DND-41 (cell line): ENCODE measurements at regions not wholly inside any gene's neighbourhood (a gene's known extent, or its start where the extent isn't known, plus 50 kb on each side); places are given as distances from the start of the nearest gene placed in this dataset.

Experiments
- ATAC-seq: fragments of 200-7000 bp; cut with Tn5 transposase; 3 replicates; pipeline ENCODE4 v1.9.1; 2021; ENCODE audit warnings: low read depth; ENCODE audit not compliant: insufficient read depth
- DNase-seq: peaks from one replicate; pipeline ENCODE4 v3.0.0-alpha.2; 2020
- H2AFZ ChIP-seq: 2 replicates; pipeline ENCODE4 v1.6.0; 2012; ENCODE audit warnings: low read depth, low read length
- H3K27ac ChIP-seq: 2 replicates; pipeline ENCODE4 v1.5.1; 2012; ENCODE audit warnings: low read length, inconsistent platforms
- H3K27me3 ChIP-seq: fragments of 200-600 bp; sonication (generic); 2 replicates; pipeline ENCODE4 v1.6.0; 2012; ENCODE audit warnings: low read length, mild to moderate bottlenecking, inconsistent platforms; ENCODE audit not compliant: insufficient read depth, poor library complexity
- H3K36me3 ChIP-seq: 2 replicates; pipeline ENCODE4 v1.5.1; 2012; ENCODE audit warnings: low read length, inconsistent platforms; ENCODE audit not compliant: insufficient read depth
- H3K4me1 ChIP-seq: 2 replicates; pipeline ENCODE4 v1.5.1; 2012; ENCODE audit warnings: mild to moderate bottlenecking, low read length; ENCODE audit not compliant: insufficient read depth
- H3K4me2 ChIP-seq: 2 replicates; pipeline ENCODE4 v1.6.0; 2012; ENCODE audit warnings: mild to moderate bottlenecking, moderate library complexity, low read length, inconsistent platforms; ENCODE audit not compliant: insufficient read depth
- H3K4me3 ChIP-seq, 2 experiments: fragments of 200-600 bp in 1 of 2; shearing (Covaris generic) in 1 of 2; 2 replicates each; pipeline ENCODE4 v1.5.1; 2012 to 2016; ENCODE audit warnings: inconsistent platforms in 2 of 2, low read length in 2 of 2, mild to moderate bottlenecking in 2 of 2, low read depth in 1 of 2, moderate library complexity in 1 of 2
- H3K79me2 ChIP-seq: 2 replicates; pipeline ENCODE4 v1.6.0; 2012; ENCODE audit warnings: low read length, inconsistent platforms; ENCODE audit not compliant: insufficient read depth
- H3K9ac ChIP-seq: 2 replicates; pipeline ENCODE4 v1.6.0; 2012; ENCODE audit warnings: low read depth, mild to moderate bottlenecking, inconsistent platforms, low read length, moderate library complexity
- H3K9me3 ChIP-seq: 2 replicates; pipeline ENCODE4 v1.5.1; 2012; ENCODE audit warnings: low read length, moderate library complexity, mild to moderate bottlenecking, inconsistent platforms; ENCODE audit not compliant: insufficient read depth, severe bottlenecking
- H4K20me1 ChIP-seq: 2 replicates; pipeline ENCODE4 v1.6.0; 2012; ENCODE audit warnings: low read length; ENCODE audit not compliant: insufficient read depth
- EZH2 ChIP-seq: IDR thresholded peaks from 3 replicates; pipeline ENCODE4 v1.6.1; 2012; ENCODE audit warnings: borderline replicate concordance, low read depth, mild to moderate bottlenecking, moderate library complexity, low read length, inconsistent platforms; ENCODE audit not compliant: severe bottlenecking
- TF ChIP-seq, protein P1 (sequence below): IDR thresholded peaks from 2 replicates; pipeline ENCODE4 v1.5.1; 2012; ENCODE audit warnings: borderline replicate concordance, low read length, moderate library complexity, mild to moderate bottlenecking; ENCODE audit not compliant: poor library complexity, severe bottlenecking; ENCODE audit errors: extremely low read depth

GRCh38 chr3:33949074-33949473 lies 150.6 kb downstream of the PDCD6IP start:
- no peaks in the 10 kb centered on the region for H3K9me3 ChIP-seq
- no peak overlapping the region for H3K4me2 ChIP-seq
- no peaks in the 10 kb centered on the region for H4K20me1 ChIP-seq
- TF ChIP-seq EZH2, result no peak
- TF ChIP-seq, protein P1, sequence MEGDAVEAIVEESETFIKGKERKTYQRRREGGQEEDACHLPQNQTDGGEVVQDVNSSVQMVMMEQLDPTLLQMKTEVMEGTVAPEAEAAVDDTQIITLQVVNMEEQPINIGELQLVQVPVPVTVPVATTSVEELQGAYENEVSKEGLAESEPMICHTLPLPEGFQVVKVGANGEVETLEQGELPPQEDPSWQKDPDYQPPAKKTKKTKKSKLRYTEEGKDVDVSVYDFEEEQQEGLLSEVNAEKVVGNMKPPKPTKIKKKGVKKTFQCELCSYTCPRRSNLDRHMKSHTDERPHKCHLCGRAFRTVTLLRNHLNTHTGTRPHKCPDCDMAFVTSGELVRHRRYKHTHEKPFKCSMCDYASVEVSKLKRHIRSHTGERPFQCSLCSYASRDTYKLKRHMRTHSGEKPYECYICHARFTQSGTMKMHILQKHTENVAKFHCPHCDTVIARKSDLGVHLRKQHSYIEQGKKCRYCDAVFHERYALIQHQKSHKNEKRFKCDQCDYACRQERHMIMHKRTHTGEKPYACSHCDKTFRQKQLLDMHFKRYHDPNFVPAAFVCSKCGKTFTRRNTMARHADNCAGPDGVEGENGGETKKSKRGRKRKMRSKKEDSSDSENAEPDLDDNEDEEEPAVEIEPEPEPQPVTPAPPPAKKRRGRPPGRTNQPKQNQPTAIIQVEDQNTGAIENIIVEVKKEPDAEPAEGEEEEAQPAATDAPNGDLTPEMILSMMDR, result no peak
- H3K9ac ChIP-seq, result no peak overlapping the region
- no peaks in the 10 kb centered on the region for H3K36me3 ChIP-seq
- no peaks in the 10 kb centered on the region for H3K27me3 ChIP-seq
- DNase-seq (no peak), ATAC-seq (no peak)
- no peak overlapping the region for H3K27ac ChIP-seq
- no peak overlapping the region for H3K4me3 ChIP-seq
- no peak overlapping the region for H2AFZ ChIP-seq
- H3K79me2 ChIP-seq, result no peaks in the 10 kb centered on the region
- no peaks in the 10 kb centered on the region for H3K4me1 ChIP-seq

GRCh38 chr3:33954956-33955355 lies 156.5 kb downstream of the PDCD6IP start:
- no peaks in the 10 kb centered on the region for H3K4me1 ChIP-seq
- no peak overlapping the region for H3K4me2 ChIP-seq
- no peak overlapping the region for H3K27ac ChIP-seq
- no peak overlapping the region for H2AFZ ChIP-seq
- H3K4me3 ChIP-seq, result no peak overlapping the region
- no peaks in the 10 kb centered on the region for H3K9me3 ChIP-seq
- H3K79me2 ChIP-seq, result no peaks in the 10 kb centered on the region
- TF ChIP-seq EZH2, result no peak
- TF ChIP-seq, protein P1, result no peak
- H4K20me1 ChIP-seq, result no peaks in the 10 kb centered on the region
- no peak for ATAC-seq
- DNase-seq, result no peak
- no peaks in the 10 kb centered on the region for H3K27me3 ChIP-seq
- H3K36me3 ChIP-seq, result no peaks in the 10 kb centered on the region
- no peak overlapping the region for H3K9ac ChIP-seq

DNA sequence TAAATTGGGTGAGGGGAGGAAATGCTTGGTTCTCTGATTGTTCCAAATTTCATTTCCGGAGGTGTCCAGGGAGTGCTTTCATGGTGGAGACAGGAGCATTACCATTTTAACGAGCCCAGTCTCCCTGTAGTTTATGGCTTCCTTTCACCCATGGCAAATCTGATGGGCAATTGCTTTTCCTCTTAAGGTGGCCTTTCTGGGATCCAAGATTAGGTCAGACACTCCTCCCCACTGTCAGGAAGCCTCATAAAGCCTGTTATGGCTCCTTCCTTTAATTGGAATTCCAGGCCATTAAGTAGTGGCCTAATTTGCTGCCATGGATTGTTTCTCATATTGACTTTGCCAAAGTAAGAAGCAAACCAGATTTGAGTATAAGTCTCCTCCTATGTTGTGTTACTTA lies 157.8 kb downstream of the PDCD6IP start:
- no peak for TF ChIP-seq EZH2
- TF ChIP-seq, protein P1, result no peak
- no peak for ATAC-seq
- Histone ChIP-seq H3K4me2 (no peak overlapping the region), H3K9me3 (no peaks in the 10 kb centered on the region), H3K9ac (no peak overlapping the region), H2AFZ (no peak overlapping the region), H3K27ac (no peak overlapping the region), H4K20me1 (no peaks in the 10 kb centered on the region), H3K4me1 (no peaks in the 10 kb centered on the region), H3K36me3 (no peaks in the 10 kb centered on the region), H3K27me3 (no peaks in the 10 kb centered on the region), H3K79me2 (no peaks in the 10 kb centered on the region), H3K4me3 (no peak overlapping the region)
- no peak for DNase-seq

DNA sequence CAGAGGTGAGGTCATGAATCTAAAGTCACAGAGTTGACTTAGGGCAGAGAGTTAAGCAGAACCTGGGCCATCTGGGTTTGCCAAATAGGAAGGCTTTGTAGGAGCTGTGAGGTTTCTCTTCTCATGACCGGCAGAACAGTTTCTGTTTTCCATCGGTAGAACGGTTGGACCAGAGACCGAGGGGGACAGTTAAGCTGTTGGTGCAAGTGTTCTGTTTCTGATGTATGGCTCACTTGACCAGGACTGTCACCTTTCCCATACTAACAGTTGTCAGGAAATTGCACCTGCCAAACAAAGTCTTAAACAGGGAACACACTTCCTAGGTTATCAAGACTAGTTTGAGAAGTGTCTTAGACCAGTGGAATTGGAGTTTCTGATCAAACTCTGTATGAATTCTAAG lies 158.3 kb downstream of the PDCD6IP start:
- Histone ChIP-seq H3K9ac (no peak overlapping the region), H4K20me1 (no peaks in the 10 kb centered on the region), H3K4me3 (no peak overlapping the region), H3K4me1 (no peaks in the 10 kb centered on the region), H3K27me3 (no peaks in the 10 kb centered on the region), H3K27ac (no peak overlapping the region), H3K79me2 (no peaks in the 10 kb centered on the region), H3K36me3 (no peaks in the 10 kb centered on the region), H3K4me2 (no peak overlapping the region), H2AFZ (no peak overlapping the region), H3K9me3 (no peaks in the 10 kb centered on the region)
- DNase-seq (no peak), ATAC-seq (no peak)
- no peak for TF ChIP-seq EZH2
- TF ChIP-seq, protein P1, result no peak
